ENCODE measurements at regions not wholly inside any gene's neighbourhood (a gene's known extent, or its start where the extent isn't known, plus 50 kb on each side); places are given as distances from the start of the nearest gene placed in this dataset.

DNA sequence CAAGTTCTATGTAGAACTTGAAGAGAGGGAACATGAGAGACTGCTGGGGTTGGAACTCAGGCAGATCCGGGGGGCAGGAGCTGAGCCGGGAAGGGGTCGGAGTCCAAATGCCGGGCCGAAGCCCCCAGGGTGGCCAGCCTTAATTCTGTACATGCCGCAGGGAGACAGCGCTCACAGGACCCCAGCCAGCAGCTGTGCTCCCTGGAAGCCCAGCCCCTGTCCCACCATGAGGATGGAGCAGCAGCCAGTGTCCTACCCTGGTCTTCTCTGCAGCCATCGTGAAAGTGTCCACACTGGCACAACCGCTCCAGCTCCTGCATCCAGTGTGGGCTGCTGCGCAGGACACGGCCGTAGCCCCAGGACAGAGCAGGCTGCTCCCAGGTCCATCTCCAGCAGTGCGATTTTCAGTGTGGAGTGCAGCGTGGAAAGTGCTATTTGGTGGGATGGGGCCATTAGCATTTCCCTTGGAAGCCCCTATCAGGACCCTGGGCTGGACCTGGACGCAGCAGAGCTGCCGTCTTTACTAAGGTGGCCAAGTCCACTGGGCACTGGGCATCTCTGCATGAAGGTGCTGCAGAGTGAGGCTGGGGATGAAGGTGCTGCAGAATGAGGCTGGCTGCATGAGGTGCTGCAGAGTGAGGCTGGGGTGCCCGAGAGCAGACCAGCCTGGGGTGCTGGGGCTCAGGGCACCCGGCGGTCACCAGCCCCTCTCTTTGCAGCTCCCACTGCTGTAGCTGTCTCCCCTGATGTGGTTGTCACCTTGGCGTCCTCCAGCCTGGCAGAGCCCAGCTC is 737.4 kb downstream of the BRD1 start:
- DNase-seq = no peak

DNA sequence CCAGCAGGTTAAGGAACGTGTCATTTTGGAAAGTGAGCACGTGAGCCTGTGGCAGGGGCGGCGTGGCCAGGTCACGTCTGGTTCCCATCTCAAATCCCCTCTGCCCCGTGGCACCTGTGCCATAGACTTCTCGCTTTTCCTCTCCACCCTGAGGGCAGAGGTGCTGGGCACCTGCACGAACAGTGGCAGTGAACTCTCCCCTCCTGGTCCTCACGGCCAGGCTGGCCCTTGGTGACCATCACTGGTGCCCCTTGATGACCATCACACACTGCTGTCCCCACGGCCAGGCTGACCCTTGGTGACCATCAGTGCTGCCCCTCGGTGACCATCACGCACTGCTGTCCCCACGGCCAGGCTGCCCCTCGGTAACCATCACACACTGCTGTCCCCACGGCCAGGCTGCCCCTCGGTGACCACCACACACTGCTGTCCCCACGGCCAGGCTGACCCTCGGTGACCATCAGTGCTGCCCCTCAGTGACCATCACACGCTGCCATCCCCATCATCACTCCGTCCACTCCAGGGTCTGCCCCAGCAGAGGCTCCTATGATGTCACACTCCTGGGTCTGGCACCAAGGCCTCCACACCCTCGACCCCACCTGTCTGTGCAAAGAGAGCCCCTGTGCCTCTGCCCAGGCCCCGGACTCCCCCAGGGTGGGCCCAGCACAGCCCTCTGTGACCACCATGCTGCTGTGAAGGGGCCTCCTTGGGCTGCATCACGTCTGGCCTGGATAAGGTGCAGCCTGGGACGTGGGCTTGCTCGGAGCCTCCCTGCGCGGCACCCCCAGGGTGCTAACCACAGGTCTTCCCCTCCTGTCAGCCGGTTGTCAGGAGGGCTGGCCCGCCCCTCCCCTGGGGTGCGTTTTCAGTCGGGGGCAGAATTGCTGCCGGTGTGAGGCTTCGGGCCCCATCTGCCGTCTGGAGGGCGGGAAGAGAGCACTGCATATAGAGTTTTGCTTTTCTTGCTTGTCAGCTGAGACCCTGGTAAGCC is 738.6 kb downstream of the BRD1 start:
- DNase-seq = no peak

DNA sequence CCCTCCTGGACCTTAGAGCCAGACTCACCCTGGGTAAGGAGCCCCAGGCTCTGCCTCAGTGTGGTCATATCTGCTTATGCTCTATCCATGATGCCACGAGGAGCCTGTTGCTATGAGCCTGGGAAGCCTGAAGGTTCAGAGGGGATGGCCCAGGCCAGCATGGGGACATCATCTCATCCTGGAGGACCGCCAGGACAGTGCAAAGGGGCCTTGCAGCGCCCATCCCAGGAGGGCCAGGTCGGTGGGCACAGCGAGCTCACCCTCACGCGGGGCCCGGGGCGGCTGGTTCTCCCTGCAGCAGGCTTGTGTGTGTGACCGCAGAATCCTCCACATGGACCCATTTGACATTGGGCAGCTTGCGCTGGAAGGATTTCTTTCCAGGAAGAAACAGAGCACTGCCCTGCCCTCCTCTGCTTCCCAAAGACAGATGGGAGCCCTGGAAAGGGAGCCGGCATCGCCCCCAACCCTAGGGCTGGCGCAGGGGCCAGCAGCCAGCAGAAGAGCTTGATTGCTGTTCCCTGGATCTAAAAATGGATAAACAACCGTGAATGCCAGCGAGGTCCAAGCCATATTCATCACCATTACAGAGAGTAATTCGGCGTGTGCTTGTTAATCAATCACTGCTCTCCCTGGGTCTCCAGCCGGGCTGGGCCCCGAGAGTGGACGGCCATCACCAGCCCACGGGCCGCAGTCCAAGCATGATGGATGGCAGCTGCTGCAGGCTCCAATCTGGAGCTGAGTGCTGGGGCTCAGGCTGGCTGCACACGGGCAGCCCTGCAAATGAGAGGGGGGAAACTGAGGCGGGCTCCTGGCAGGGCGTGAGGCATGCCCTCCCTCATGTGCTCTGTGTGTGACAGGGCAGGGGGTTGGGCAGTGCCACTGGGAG is 739.7 kb downstream of the BRD1 start:
- DNase-seq = no peak

DNA sequence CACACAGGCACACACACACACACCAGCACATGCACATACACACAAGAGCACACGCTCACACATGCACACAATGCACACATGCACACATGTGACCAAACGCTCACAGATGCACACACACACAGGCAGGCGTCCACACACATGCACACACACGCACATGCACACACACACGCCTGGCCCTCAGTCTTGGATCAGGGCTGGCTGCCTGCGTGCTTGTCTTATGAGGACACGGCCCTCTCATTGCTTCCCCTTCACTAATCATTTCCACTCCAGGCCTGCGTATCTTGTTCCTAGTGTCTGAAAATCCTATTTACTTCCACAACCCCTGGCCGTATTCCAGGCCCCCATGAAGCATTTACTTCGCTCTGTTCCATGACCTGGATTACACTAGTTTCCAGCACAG is 740.5 kb downstream of the BRD1 start:
- no peak for DNase-seq

DNA sequence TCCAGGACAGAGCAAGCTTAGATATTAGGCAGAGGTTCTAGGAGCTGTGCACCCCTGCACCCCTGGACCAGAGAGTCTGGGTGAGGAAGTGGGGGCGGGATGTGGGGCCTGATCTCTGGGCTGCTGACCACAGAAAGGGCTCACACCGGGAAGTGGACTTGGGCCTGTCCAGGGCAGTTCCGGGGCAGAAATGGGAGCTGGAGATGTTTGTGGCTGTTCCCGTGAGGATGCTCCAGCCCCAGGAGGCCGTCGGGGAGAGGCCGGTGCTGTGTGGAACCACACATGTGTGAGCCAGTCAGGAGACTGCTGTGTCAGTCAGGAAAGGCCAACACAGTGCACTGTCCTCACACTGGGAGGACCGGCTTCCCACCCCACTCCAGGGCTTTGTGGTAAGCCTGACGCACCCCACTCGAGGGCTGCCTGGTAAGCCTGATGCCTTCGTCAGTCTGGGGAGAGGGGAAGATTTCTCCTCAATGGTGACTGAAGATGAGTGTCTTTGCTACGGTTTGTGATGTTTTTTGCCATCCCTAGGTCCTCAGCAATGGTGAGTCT is 741.0 kb downstream of the BRD1 start:
- no peak for DNase-seq

DNA sequence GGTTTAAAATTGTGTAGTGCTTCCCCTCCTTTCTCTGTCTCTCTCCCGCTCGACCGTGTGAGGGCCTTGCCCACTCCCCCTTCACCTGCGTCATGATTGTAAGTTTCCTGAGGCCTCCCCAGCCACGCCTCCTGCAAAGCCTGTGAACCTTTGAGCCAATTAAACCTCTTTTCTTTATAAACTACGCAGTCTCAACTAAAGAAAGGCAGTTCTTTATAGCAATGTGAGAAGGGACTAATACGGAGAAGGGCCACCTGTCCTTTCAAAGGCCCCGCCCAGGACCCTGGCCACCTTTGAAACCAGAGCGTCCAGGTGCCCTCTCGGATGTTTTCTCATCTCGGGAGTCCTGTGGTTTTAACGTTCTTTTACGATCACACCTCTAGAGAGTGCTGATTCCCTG is 741.5 kb downstream of the BRD1 start:
- no peak for DNase-seq

DNA sequence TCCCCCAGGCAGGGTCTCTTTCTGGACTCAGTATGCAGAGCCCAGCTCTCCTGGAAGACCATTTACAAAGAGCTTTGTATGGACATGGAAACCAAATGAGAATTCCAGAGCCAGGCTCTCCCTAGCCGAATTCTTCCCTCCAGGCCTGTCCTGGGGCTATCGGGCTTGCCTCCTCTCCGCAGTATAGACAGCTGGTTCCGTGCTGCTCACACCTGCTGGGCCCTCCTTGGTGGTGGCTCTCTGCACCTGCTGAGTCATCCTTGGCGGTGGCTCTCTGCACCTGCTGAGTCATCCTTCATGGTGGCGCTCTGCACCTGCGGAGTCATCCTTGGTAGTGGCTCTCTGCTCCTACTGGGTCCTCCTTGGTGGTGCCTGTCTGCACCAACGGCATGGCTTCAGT is 743.5 kb downstream of the BRD1 start:
- no peak for DNase-seq

DNA sequence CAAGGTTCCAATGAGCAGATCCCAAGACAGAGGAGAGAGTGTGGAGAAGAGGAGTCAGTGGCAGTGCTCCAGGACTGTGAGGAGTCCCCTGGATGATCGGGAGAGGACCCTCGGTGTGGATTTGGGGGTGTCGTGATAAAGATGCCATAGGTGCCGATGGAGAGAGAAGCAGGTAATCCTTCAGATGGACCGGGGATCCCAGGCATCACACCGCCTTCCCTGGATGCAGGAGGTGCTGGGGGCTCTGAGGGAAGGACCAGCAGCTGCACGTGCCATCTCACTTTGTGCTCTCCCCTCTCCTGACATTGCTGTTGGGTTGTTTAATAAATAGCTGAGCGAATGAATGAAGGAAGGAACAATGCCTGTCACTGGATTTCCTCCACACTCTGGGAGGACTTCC is 744.1 kb downstream of the BRD1 start:
- DNase-seq = no peak

DNA sequence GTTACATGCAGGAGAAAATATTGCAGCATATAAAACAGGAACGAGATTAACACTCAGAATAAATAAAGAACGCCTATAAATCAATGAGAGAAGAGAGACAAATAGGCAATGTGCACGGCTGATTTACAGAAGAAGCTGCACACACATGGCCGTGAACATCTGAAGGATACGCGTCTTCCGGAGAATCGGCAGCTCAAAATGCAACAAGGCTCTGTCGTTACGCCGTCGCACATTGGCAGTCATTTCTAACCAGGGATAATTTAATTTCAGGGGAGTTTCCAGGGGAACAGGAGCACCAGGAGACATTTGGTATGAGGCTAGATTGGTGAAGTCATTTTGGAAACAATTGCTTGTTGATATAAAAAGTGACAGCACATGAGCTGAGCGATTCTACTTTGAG is 745.2 kb downstream of the BRD1 start:
- peak in 2 of 56 donors; percentile 14 to 15 for DNase-seq

DNA sequence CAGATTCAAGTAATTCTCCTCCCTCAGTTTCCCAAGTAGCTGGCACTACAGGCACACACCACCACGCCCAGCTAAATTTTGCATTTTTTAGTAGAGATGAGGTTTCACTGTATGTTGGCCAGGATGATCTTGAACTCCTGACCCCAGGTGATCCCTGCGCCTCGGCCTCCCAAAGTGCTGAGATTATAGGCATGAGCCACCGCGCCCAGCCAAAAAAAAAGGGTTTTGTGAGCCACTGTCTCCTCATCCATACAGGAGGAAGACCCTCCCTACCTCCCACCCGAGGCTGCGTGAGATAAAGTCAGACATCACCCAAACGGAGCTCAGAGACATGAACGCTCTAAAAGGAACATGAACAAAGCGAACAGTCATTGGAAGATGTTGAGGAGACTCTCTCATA is 745.7 kb downstream of the BRD1 start:
- DNase-seq = no peak

DNA sequence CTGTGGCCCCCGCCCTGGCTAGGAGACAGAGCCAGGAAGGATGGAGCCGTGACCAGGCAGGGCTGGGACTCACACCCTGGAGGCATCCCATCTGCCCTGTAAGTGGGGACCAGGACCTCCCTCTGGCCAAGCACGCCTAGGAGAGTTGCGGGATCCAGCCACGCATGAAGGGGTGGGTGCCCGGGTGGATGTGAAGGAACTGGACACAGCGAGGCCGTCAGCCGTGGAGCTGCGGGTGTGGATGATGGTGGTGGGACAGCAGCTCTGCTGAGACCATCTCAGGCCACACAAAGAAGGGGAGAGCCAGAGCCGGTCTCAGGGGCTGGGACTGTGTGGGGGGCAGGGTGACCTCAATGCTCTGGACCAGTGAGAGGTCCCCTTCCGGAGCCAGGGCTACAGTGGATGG is 746.4 kb downstream of the BRD1 start:
- no peak for DNase-seq

DNA sequence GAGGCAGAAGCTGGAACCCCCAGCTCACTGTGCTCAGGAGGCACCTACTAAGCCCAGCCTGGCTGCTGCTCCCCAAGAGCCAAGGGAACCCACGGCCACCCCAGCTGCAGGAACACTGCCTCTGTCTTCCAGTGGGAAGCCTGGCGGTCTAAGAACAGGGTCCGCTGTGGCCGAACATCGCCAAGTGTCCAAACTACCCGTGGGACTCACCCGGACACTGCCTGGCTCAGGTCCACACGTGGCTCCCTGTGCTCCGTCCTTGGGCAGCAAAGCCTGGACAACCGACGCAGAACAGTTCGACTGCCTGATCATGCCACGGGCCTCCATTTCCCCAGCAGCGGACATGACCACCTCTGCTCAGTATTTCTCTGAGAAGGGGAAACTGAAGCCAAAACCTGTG is 747.0 kb downstream of the BRD1 start:
- DNase-seq = no peak

DNA sequence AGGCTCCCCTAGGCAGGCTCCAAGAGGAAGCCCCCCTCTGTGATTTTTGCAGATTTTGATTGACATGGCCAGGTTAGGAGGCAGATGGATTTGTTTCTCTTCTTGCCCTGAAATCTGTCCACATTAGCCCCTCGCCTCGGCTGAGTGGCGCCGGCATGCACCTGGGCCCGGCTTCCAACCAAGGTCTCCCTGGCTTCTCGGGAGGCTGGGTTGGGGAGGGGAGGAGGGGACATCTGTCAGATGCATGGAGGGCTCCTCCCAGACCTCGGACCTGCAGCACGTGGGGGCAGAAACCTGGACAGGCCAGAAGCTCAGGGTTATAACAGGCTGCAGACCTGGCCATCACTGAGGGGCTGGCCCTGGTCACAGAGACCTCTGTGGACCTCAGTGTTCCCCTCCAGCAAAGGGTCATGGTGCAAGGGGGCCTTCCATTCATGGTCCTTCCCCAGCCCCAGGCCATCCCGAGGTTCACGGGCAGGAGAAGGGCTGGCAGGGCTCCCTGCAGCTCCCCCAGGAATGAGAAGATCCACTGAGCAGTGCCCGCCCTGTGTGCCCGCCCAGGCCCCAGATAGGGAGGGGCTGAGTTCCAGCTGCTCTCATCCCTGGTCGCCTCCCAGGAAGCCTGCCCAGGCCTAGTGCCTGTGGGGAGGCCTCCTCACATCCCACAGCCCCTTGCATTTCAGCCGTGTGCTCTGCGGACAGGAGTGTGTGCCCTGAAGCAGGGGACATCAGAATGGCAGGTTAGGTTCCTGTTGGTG is 747.8 kb downstream of the BRD1 start:
- no peak for DNase-seq

DNA sequence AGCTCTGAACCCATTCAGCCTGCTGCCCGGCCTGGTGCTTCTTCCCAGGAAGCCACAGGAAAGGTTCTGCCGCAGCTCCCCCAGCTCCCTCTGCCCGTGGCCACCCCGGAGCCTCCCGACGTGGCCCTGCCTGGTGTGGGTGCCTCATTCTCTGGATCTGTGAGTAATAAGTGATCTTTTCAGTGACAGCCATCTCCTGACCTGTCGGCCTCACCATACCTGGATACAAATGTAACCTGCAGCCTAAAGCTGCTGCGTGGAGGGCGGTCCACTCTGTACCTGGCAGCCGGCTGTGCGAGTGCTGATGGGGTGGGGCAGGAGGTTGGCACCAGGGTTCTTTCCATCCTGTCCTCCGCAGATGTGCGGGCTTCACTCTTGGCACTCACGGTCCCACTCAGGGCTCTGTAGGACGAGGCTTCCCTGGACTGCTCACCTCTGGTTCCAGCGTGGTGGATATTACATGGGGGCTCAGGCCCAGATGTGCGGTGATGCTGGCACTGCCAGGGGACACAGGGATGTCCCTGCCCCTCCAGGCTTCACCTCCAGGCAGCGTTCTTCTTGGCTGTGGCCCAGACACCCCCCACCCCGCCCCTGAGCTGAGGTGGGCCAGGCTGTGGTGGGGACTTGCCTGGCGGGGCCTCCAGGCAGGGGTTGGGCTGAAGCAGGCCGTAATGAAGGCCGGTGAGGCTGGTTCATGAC is 748.5 kb downstream of the BRD1 start:
- no peak for DNase-seq

DNA sequence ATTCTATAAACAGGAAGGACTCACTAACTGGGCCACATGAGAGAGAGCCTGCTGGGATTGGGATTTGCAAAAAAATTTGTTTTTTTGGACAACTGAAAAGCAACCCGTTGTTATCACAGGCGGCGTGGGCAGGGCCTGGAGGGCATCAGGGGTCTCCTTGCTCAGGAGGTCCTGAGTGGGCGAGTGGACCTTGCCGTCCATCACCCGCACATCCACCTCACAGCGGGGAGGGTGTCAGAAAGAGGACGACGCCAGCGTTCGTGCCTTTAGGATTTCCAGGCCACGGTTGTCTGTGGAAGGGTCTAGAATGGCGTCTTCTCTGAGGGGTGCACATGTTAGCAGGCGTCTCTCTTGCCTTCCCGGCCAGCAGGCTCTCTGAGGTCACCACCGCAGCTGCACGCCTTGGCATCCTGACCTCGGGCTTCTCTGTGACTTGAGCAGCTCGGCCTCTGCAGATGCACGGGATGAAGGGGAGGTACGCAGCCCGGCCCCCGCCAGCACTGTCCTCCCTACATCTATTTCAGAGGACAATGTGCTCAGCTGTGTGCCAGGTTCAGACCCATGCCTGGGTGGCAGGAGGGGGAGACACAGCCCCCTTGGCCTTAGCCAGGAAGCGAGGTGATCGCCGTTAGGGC is 749.5 kb downstream of the BRD1 start:
- no peak for DNase-seq

DNA sequence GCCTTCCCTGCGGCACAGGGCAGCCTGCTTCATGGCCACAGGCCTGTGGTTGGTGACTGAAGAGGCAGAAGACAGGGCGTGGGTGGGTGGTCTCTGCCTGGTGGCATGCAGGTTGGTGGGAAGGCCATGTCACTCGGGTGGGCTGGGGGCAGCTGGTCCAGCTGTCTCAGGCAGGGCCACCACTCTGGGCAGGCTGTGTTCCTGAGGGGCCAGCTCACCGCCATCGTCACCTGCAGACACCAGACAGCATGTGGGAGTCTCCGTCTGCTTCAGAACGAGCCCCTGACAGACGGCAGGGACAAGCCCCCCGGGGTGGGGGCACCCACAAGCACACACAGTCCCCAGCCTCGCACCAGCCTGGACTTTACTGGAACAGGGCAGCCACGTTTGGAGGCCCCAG is 750.1 kb downstream of the BRD1 start:
- DNase-seq = no peak

DNA sequence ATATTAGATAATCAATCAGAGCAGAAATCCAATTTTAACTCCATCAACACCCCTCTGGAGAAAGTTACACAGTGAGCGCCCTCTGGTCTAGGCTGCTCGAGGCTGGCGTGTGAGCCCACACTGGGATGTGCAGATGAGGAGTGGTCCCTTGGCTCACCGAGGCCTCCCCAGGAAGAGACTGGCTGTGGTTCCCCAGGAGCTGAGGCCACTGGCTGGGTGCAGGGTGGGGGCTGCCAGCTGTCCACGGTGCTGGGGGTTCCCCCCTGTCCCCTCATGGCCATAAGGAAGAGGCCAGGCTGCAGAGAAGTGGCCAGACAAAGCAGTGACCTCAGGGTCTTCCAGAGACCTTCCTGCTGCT is 750.7 kb downstream of the BRD1 start:
- no peak for DNase-seq

DNA sequence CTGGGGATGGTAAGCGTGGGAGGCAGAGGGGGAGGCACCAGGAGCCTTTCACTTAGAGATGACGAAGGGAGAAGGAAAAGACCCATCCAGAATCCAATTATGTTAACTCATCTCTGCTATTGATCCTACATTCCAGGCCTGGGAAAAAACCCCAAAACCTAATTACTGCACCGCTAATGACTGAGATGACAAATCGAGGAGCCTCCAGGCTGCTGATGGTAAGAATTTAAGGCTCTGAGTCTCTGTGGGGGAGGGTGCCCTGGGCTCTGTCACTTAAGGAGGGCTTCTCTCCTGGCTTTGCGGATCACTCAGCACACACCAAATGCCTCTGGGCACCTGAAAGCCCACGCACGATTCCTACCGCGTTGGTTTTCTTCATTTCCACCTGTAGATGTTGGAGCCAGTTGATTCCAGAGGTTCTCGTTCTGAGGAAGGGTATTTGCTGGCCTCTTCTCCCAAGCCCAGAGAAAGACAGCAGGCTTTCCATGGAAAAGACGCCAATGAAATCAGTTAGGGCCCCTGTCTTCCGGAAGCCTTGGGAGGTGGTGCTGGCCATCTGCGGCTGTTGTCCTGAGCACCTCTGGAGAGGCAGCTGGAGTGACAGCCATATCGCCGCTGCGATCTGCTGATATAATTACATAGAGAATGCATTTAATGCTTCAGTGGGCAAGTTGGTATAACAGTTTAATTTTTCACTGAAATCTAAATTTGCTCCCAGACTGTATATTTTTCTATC is 751.2 kb downstream of the BRD1 start:
- no peak for DNase-seq

DNA sequence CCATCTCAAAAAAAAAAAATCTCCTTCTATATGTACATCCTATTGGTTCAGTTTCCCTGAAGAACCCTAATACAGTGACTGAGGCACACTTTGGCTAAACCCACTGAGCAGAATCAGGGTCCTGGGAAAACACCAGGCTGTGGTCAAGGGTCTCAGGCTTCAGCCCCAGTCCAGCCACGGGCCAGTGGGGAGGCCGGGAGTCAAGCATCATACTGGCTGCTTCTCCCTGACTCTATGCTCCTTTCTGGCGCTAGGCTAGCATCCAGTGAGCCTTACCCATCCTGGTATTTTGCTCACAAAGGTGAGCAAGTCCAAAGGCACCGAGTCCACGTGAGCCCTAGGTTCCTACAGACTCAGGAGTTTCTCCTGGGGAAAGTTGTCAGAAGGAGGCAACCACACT is 752.5 kb downstream of the BRD1 start:
- no peak for DNase-seq
